MG63 (cell line): ENCODE measurements at regions not wholly inside any gene's neighbourhood (a gene's known extent, or its start where the extent isn't known, plus 50 kb on each side); places are given as distances from the start of the nearest gene placed in this dataset.
A peak's percentile ranks its signal among the peaks of the same experiment; 100 is the strongest.
"Not testable (repeated sequence)": the region's sequence is repeated elsewhere in the genome, so short reads cannot be mapped to it uniquely, and the experiment has no call there.

Experiments
- DNase-seq: peaks from one replicate; pipeline ENCODE4 v3.0.0-alpha.2; 2020
- H3K27me3 ChIP-seq: fragments of 250-450 bp; sonication (Bioruptor Pico); 2 replicates; pipeline ENCODE4 v1.5.1; 2020; ENCODE audit warnings: mild to moderate bottlenecking, moderate library complexity
- H3K36me3 ChIP-seq: fragments of 250-450 bp; sonication (Bioruptor Pico); 2 replicates; pipeline ENCODE4 v1.5.1; 2020; ENCODE audit warnings: mild to moderate bottlenecking, moderate library complexity
- H3K4me3 ChIP-seq: fragments of 250-450 bp; sonication (Bioruptor Pico); 2 replicates; pipeline ENCODE4 v1.5.1; 2020; ENCODE audit warnings: mild to moderate bottlenecking, moderate library complexity
- H3K9me3 ChIP-seq: fragments of 250-450 bp; sonication (Bioruptor Pico); 2 replicates; pipeline ENCODE4 v1.5.1; 2020; ENCODE audit warnings: mild to moderate bottlenecking, moderate library complexity

DNA sequence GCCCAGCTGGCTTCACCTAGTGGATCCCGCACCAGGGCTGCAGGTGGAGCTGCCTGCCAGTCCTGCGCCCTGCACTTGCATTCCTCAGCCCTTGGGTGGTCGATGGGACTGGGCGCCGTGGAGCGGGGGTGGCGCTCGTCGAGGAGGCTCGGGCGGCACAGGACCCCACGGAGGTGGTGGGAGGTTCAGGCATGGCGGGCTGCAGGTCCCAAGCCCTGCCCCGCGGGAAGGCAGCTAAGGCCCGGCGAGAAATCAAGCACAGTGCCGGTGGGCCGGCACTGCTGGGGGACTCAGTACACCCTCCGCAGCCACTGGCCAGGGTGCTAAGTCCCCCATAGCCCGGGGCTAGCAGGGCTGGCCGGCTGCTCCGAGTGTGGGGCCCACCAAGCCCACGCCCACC lies 167.2 kb upstream of the NDUFV2 start:
- not testable (repeated sequence) for DNase-seq, H3K36me3 ChIP-seq

DNA sequence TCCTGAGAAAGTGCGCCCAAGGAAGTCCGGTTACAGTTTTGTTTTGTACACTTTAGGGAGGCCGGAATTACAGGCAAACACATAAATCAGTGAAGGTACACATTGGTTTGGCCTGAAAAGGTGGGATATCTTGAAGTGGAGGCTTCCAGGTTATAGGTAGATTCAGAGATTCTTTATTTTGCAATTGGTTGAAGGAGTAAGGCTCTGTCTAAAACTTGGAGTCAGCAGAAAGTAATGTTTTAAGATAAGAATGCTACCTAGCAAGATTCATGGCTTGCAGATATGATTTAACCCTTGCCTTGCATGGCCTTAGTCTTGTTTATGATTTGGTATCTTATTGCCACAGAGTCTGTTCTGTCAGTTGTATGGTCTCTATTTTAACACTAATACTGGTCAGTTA lies 165.9 kb upstream of the NDUFV2 start:
- no peak for DNase-seq
- Histone ChIP-seq H3K9me3 (peaks cover 10% of the 10 kb centered on the region), H3K4me3 (no peak overlapping the region), H3K36me3 (no peaks in the 10 kb centered on the region), H3K27me3 (no peaks in the 10 kb centered on the region)

More for the DNA sequence above, 167.2 kb upstream of the NDUFV2 start:
- H3K4me3 ChIP-seq, H3K27me3 ChIP-seq: not testable (repeated sequence)
- peaks cover 10% of the 10 kb centered on the region for H3K9me3 ChIP-seq

GRCh38 chr18:8937160-8938094 lies 165.1 kb upstream of the NDUFV2 start:
- H3K9me3 ChIP-seq = peaks cover 8% of the 10 kb centered on the region
- H3K27me3 ChIP-seq = no peaks in the 10 kb centered on the region
- H3K4me3 ChIP-seq = no peak overlapping the region
- H3K36me3 ChIP-seq = no peaks in the 10 kb centered on the region
- no peak for DNase-seq

- Histone ChIP-seq H3K36me3 (no peaks in the 10 kb centered on the region), H3K27me3 (no peaks in the 10 kb centered on the region), H3K4me3 (no peak overlapping the region), H3K9me3 (0 out of 2 replicates have a peak, but pooled peaks cover 6% of the 10 kb centered on the region)
- no peak for DNase-seq
These were observed 163.7 kb upstream of the NDUFV2 start for GRCh38 chr18:8938817-8939216.

DNA sequence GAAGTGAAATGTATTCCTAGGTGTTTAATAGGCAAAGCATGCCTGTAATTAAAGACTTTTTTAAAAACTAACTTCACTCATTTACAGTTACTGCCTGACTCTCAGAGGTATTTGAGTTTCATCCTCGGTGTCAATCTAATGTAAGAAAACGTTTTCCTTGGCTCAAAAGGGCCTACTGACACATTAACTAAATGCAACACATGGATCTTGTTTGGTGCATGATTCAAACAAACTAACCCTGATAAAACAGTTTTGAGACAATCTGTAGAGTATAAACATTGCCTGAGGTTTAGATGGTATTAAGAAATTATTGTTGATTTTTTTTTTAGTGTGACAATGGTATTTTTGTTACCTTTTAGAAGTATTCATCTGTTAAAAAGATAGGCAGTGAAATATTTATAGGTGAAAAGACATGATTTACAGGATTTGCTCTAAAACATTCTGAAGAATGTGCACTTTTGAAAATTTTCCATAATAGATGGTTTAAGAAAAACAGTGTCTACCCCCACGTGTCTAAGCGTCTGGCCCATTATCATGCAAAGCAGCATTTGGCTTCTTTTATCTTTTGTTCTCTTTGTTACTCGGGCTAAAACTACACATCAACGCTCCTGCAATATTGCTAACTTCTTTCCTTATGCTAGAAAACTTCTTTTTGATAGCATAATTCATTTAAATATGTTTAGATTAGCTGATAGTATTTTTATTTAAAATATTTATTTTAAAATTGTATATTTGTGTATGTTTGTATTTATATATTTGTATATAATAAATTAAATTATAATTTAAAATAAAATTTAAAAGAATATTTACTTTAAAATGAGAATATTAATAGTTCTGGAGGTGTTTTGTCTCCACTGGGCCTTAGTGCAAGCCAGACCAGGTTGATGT lies 160.2 kb upstream of the NDUFV2 start:
- no peak overlapping the region for H3K4me3 ChIP-seq
- no peaks in the 10 kb centered on the region; the same call in 1 of the 2 replicates for H3K36me3 ChIP-seq
- H3K9me3 ChIP-seq = peaks cover 22% of the 10 kb centered on the region
- DNase-seq = no peak
- H3K27me3 ChIP-seq = no peaks in the 10 kb centered on the region

DNA sequence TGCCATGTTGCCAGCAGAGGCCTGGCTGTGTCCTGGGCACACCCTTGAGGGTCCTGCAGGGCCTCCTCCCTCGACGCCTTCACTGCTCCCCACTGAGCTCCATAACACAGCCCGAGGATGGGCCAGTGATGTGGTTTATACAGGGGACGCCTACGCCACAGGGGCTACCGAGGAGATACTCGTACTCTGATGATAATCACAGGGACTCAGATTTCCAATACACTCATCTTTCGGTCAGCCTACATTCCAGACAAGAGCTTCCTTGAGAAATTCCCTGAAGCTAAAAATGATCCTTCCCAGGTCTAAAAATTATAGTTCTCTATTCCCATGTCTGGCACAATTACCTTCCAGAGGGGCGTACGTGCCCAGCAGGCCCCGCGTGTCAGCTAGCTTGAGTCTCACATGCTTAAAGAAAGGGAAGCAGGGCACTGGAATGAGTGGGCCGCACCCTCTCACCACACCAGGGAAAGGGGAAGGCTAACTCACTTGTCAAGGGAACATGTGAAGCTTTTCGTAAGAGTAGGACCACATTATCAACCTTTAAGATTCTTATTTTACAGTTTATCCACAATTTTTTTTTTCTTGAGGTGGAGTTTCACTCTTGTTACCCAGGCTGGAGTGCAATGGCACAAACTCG lies 159.5 kb upstream of the NDUFV2 start:
- H3K36me3 ChIP-seq = no peaks in the 10 kb centered on the region; the same call in 1 of the 2 replicates
- no peak for DNase-seq
- peaks cover 25% of the 10 kb centered on the region for H3K9me3 ChIP-seq
- no peak overlapping the region for H3K4me3 ChIP-seq
- H3K27me3 ChIP-seq = no peaks in the 10 kb centered on the region

- no peak overlapping the region for H3K4me3 ChIP-seq
- H3K9me3 ChIP-seq = peaks cover 25% of the 10 kb centered on the region
- no peaks in the 10 kb centered on the region for H3K27me3 ChIP-seq
- no peaks in the 10 kb centered on the region; the same call in 1 of the 2 replicates for H3K36me3 ChIP-seq
- peak; percentile 52 for DNase-seq
These were observed 158.3 kb upstream of the NDUFV2 start for GRCh38 chr18:8943900-8944870.

- Histone ChIP-seq H3K27me3 (no peaks in the 10 kb centered on the region), H3K9me3 (peaks cover 25% of the 10 kb centered on the region), H3K36me3 (no peaks in the 10 kb centered on the region; the same call in 1 of the 2 replicates), H3K4me3 (no peak overlapping the region)
- DNase-seq = no peak
These were observed 157.6 kb upstream of the NDUFV2 start for GRCh38 chr18:8944871-8945245.

DNA sequence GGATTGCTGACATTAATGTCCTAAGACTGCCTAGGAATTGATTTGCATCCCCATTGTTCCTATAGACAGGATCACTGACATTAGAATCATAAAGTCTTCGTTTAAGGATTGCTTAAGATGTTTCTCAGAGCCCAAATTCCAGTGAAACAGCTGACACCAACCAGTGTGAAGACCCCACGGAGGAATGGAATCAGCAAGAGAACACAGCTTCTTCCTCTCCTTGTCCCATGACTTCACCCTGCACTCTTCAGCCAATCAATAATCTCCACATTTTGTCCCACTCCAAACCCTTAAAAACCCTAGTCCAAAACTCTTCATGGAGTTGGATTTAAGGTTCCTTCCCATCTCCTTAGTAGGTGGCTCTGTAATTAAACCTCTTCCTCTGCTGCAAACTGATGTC lies 157.0 kb upstream of the NDUFV2 start:
- H3K4me3 ChIP-seq = no peak overlapping the region
- H3K27me3 ChIP-seq = no peaks in the 10 kb centered on the region
- no peak for DNase-seq
- peaks cover 25% of the 10 kb centered on the region for H3K9me3 ChIP-seq
- no peaks in the 10 kb centered on the region; the same call in 1 of the 2 replicates for H3K36me3 ChIP-seq

DNA sequence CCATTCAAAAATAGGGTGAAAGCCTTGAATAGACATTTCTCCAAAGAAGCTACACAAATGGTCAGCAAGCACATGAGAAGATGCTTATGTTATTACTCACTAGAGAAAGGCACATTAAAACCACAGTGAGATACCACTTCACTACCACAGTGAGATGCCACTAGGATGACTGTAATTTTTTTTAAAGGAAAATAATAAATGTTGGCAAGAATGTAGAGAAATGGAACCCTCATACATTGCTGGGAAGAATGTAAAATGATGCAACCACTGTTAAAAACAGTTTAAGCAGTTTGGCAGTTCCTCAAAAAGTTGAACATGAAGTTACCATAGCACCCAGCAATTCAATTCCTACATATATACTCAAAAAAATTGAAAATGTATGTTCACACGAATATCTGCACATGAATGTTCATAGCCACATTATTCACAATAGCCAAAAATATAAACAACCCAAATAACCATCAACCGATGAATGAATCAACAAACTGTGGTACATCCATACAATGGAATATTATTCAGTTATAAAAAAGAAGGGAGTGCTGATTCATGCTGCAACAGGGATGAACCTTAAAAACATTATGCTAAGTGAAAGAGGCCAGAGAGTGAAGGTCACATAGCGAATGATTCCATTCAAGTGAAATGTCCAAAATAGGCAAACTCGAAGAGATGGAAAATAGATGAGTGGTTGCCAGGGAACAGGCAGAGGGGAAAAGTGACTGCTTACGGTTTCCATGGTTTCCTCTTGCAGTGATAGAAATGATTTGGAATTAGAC lies 156.2 kb upstream of the NDUFV2 start:
- no peaks in the 10 kb centered on the region for H3K27me3 ChIP-seq
- DNase-seq = no peak
- peaks cover 25% of the 10 kb centered on the region for H3K9me3 ChIP-seq
- no peak overlapping the region for H3K4me3 ChIP-seq
- H3K36me3 ChIP-seq = no peaks in the 10 kb centered on the region; the same call in 1 of the 2 replicates

DNA sequence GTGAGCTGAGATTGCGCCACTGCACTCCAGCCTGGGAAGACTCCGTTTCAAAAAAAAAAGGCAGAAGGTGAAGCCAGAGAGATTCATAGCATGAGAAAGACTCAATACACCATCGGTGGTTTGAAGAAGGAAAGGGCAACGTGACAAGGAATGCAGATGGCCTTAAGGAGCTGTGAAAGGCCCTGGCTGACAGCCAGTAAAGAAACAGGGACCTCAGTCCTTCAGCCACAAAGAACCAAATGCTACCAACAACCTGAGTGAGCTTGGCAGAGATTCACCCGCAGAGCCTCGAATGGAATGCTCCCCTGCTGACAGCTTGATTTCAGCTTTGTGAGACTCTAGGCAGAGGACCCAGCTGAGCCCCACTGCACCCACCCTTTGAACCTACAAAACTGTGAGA lies 154.9 kb upstream of the NDUFV2 start:
- H3K4me3 ChIP-seq = no peak overlapping the region
- peaks cover 25% of the 10 kb centered on the region for H3K9me3 ChIP-seq
- DNase-seq = peak; percentile 55
- H3K27me3 ChIP-seq = no peaks in the 10 kb centered on the region
- H3K36me3 ChIP-seq = no peaks in the 10 kb centered on the region; the same call in 1 of the 2 replicates

- H3K36me3 ChIP-seq = no peaks in the 10 kb centered on the region; the same call in 1 of the 2 replicates
- DNase-seq = no peak
These were observed 154.5 kb upstream of the NDUFV2 start for GRCh38 chr18:8948011-8948410.

GRCh38 chr18:8948471-8949149 lies 153.9 kb upstream of the NDUFV2 start:
- Histone ChIP-seq H3K36me3 (no peaks in the 10 kb centered on the region; the same call in 1 of the 2 replicates), H3K4me3 (no peak overlapping the region), H3K27me3 (no peaks in the 10 kb centered on the region), H3K9me3 (peaks cover 22% of the 10 kb centered on the region)
- DNase-seq = peak; percentile 84

More at GRCh38 chr18:8948011-8948410, 154.5 kb upstream of the NDUFV2 start:
- Histone ChIP-seq H3K27me3 (no peaks in the 10 kb centered on the region), H3K4me3 (no peak overlapping the region), H3K9me3 (peaks cover 23% of the 10 kb centered on the region)

DNA sequence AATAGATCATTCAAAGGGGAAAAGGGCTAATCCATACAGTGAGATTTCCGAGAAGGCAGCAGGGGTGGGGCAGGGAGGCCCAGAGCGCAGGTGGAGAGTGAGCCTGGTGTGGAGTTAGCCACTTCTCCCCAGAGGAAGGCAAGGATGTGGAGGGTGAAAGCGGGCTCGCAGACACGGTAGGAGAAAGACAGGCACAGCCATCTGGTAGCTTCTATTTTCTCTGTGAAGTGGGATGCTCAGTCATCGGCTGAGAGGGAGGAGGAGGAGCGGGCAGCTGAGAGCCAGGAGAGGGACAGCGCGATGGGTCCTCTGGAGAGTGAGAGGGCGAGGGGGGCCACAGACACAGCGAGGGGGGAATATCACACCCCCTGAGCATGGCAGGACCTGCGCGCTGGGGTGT lies 153.3 kb upstream of the NDUFV2 start:
- Histone ChIP-seq H3K9me3 (peaks cover 26% of the 10 kb centered on the region), H3K4me3 (no peak overlapping the region), H3K36me3 (no peaks in the 10 kb centered on the region; the same call in 1 of the 2 replicates), H3K27me3 (no peaks in the 10 kb centered on the region)
- DNase-seq = no peak
